ENCODE measurements at regions not wholly inside any gene's neighbourhood (a gene's known extent, or its start where the extent isn't known, plus 50 kb on each side); places are given as distances from the start of the nearest gene placed in this dataset.

DNA sequence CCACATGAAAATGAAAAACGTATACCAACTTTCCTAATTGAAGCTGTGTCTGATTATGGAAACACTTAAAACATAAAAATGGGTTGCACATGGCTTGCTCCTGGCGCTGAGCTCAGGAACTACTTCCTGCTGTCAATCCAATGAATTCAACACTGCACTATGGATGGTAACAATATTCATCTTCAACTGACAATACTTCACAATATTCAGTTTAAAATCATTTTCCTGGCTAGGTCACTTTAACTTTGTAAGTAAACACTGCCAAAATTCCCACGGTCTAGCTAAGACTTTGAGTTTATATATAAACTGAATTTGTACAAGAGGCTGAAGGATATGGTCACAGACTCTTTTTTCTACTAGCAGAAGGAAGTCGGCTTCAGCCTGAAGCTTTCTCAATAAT, 556.9 kb downstream of the TNS3 start (continued):
- no peak for TF ChIP-seq HNF4G (IDR thresholded peaks at IDR 0.05)
- TF ChIP-seq YY1 (IDR thresholded peaks at IDR 0.05), result no peak
- TF ChIP-seq, protein P1, sequence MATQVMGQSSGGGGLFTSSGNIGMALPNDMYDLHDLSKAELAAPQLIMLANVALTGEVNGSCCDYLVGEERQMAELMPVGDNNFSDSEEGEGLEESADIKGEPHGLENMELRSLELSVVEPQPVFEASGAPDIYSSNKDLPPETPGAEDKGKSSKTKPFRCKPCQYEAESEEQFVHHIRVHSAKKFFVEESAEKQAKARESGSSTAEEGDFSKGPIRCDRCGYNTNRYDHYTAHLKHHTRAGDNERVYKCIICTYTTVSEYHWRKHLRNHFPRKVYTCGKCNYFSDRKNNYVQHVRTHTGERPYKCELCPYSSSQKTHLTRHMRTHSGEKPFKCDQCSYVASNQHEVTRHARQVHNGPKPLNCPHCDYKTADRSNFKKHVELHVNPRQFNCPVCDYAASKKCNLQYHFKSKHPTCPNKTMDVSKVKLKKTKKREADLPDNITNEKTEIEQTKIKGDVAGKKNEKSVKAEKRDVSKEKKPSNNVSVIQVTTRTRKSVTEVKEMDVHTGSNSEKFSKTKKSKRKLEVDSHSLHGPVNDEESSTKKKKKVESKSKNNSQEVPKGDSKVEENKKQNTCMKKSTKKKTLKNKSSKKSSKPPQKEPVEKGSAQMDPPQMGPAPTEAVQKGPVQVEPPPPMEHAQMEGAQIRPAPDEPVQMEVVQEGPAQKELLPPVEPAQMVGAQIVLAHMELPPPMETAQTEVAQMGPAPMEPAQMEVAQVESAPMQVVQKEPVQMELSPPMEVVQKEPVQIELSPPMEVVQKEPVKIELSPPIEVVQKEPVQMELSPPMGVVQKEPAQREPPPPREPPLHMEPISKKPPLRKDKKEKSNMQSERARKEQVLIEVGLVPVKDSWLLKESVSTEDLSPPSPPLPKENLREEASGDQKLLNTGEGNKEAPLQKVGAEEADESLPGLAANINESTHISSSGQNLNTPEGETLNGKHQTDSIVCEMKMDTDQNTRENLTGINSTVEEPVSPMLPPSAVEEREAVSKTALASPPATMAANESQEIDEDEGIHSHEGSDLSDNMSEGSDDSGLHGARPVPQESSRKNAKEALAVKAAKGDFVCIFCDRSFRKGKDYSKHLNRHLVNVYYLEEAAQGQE (IDR thresholded peaks at IDR 0.05), result no peak

DNA sequence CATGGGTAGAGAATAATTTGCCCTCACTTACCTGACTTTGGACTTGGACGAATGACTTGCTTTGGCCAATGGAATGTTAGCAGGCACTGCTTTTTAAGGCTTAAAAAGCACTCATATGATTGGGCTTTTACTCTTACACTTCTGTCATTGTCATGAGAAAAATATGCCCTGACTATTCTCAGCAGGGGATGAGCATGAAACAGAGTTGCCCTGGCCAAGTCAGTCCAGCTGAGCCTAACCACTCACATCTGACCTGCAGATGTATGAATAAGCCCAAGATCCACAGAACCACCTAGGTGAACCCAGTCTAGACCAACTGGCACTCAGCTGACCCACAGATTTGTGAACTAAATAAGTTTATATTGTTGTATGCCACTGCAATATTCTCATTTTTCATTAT, 573.5 kb downstream of the TNS3 start:
- Histone ChIP-seq H3K36me3 (ENCODE audit: control insufficient read depth in 4 of 4, insufficient read depth in 3 of 4, low read depth in 1 of 4, low read length in 3 of 4) (no peaks in the 10 kb centered on the region), H3K9me3 (ENCODE audit: control insufficient read depth in 4 of 4, low read length in 3 of 4) (no peaks in the 10 kb centered on the region), H3K4me1 (ENCODE audit: control insufficient read depth in 4 of 4, insufficient read depth in 4 of 4, low read length in 3 of 4) (no peaks in the 10 kb centered on the region), H3K4me3 (ENCODE audit: low read depth in 1 of 3, low read length in 3 of 3) (no peak overlapping the region), H3K27ac (ENCODE audit: low read depth in 1 of 2, low read length in 2 of 2) (no peak overlapping the region), H3K9ac (ENCODE audit: low read depth in 1 of 2, low read length in 2 of 2) (no peak overlapping the region), H3K27me3 (ENCODE audit: control insufficient read depth in 4 of 4, insufficient read depth in 4 of 4, low read length in 3 of 4) (no peaks in the 10 kb centered on the region)
- WGBS, result 86% methylated on average over 1 of the region's 1 CpG
- TF ChIP-seq SP1 (IDR thresholded peaks at IDR 0.05) (no peak), JUND (IDR thresholded peaks at IDR 0.05) (no peak), GABPA (IDR thresholded peaks at IDR 0.05 in 1 of 2, conservative IDR thresholded peaks at IDR 0.05 in 1 of 2) (no peak), HNF4G (IDR thresholded peaks at IDR 0.05) (no peak), RXRA (IDR thresholded peaks at IDR 0.05) (no peak), HNF4A (conservative IDR thresholded peaks at IDR 0.05) (no peak), RAD21 (IDR thresholded peaks at IDR 0.05) (no peak), FOXA1 (IDR thresholded peaks at IDR 0.05) (no peak), TAF1 (conservative IDR thresholded peaks at IDR 0.05) (no peak), FOXA2 (IDR thresholded peaks at IDR 0.05) (no peak), EGR1 (IDR thresholded peaks at IDR 0.05; ENCODE audit: low read depth in 2 of 2) (no peak)
- TF ChIP-seq, protein P1 (IDR thresholded peaks at IDR 0.05), result no peak
- TF ChIP-seq, protein P2, sequence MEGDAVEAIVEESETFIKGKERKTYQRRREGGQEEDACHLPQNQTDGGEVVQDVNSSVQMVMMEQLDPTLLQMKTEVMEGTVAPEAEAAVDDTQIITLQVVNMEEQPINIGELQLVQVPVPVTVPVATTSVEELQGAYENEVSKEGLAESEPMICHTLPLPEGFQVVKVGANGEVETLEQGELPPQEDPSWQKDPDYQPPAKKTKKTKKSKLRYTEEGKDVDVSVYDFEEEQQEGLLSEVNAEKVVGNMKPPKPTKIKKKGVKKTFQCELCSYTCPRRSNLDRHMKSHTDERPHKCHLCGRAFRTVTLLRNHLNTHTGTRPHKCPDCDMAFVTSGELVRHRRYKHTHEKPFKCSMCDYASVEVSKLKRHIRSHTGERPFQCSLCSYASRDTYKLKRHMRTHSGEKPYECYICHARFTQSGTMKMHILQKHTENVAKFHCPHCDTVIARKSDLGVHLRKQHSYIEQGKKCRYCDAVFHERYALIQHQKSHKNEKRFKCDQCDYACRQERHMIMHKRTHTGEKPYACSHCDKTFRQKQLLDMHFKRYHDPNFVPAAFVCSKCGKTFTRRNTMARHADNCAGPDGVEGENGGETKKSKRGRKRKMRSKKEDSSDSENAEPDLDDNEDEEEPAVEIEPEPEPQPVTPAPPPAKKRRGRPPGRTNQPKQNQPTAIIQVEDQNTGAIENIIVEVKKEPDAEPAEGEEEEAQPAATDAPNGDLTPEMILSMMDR (IDR thresholded peaks at IDR 0.05; ENCODE audit: low read depth, low read length, missing input control), result no peak
- TF ChIP-seq, protein P3, sequence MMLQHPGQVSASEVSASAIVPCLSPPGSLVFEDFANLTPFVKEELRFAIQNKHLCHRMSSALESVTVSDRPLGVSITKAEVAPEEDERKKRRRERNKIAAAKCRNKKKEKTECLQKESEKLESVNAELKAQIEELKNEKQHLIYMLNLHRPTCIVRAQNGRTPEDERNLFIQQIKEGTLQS (IDR thresholded peaks at IDR 0.05), result no peak
- TF ChIP-seq, protein P4, sequence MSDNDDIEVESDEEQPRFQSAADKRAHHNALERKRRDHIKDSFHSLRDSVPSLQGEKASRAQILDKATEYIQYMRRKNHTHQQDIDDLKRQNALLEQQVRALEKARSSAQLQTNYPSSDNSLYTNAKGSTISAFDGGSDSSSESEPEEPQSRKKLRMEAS (IDR thresholded peaks at IDR 0.05), result no peak
- DNase-seq (ENCODE audit: low spot score), result no peak

Measured in liver (tissue), 8 donors.